Trophoblast cell (in vitro differentiated cells and primary cell): ENCODE measurements at regions not wholly inside any gene's neighbourhood (a gene's known extent, or its start where the extent isn't known, plus 50 kb on each side); places are given as distances from the start of the nearest gene placed in this dataset.

Experiments
- DNase-seq, 2 donors: peaks; one replicate each; pipeline ENCODE4 v3.0.0-alpha.2; 2016
- H2AFZ ChIP-seq: 2 replicates; pipeline ENCODE4 v1.6.1; 2013; ENCODE audit warnings: low read length, moderate library complexity, mild to moderate bottlenecking; ENCODE audit not compliant: insufficient read depth, poor library complexity
- H2AK5ac ChIP-seq: 2 replicates; pipeline ENCODE4 v1.6.1; 2013; ENCODE audit warnings: mild to moderate bottlenecking, low read length
- H2BK120ac ChIP-seq: 2 replicates; pipeline ENCODE4 v1.6.1; 2013; ENCODE audit warnings: low read length, mild to moderate bottlenecking, moderate library complexity; ENCODE audit not compliant: insufficient read depth, poor library complexity
- H2BK12ac ChIP-seq: 2 replicates; pipeline ENCODE4 v1.6.1; 2013; ENCODE audit warnings: mild to moderate bottlenecking, low read length, moderate library complexity
- H2BK5ac ChIP-seq: 2 replicates; pipeline ENCODE4 v1.6.1; 2013; ENCODE audit warnings: low read length, low read depth, moderate library complexity, mild to moderate bottlenecking; ENCODE audit not compliant: poor library complexity
- H3K14ac ChIP-seq: 2 replicates; pipeline ENCODE4 v1.6.1; 2013; ENCODE audit warnings: mild to moderate bottlenecking, low read length
- H3K18ac ChIP-seq: 2 replicates; pipeline ENCODE4 v1.6.1; 2013; ENCODE audit warnings: mild to moderate bottlenecking, low read length
- H3K23ac ChIP-seq: 2 replicates; pipeline ENCODE4 v1.6.1; 2013; ENCODE audit warnings: low read length
- H3K27ac ChIP-seq: 2 replicates; pipeline ENCODE4 v1.5.1; 2013; ENCODE audit warnings: low read depth, mild to moderate bottlenecking, inconsistent platforms, low read length, moderate library complexity
- H3K27me3 ChIP-seq: 2 replicates; pipeline ENCODE4 v1.6.1; 2013; ENCODE audit warnings: inconsistent platforms, mild to moderate bottlenecking, low read length, moderate library complexity; ENCODE audit not compliant: insufficient read depth
- H3K36me3 ChIP-seq, 2 experiments: 1 replicate in 1 of 2; 2 replicates in 1 of 2; pipeline ENCODE4 v1.6.1; 2013; ENCODE audit warnings: low read length in 2 of 2, mild to moderate bottlenecking in 2 of 2, moderate library complexity in 1 of 2; ENCODE audit not compliant: insufficient read depth in 2 of 2, control insufficient read depth in 1 of 2
- H3K4ac ChIP-seq: 2 replicates; pipeline ENCODE4 v1.6.1; 2013; ENCODE audit warnings: low read depth, mild to moderate bottlenecking, low read length, moderate library complexity
- H3K4me1 ChIP-seq, 2 experiments: 1 replicate in 1 of 2; 2 replicates in 1 of 2; pipeline ENCODE4 v1.6.1; 2013; ENCODE audit warnings: low read length in 2 of 2, mild to moderate bottlenecking in 2 of 2, moderate library complexity in 1 of 2; ENCODE audit not compliant: insufficient read depth in 2 of 2, control insufficient read depth in 1 of 2
- H3K4me2 ChIP-seq: 2 replicates; pipeline ENCODE4 v1.6.1; 2013; ENCODE audit warnings: inconsistent platforms, mild to moderate bottlenecking, low read length, moderate library complexity
- H3K4me3 ChIP-seq: 2 replicates; pipeline ENCODE4 v1.5.1; 2013; ENCODE audit warnings: mild to moderate bottlenecking, low read depth, low read length, inconsistent platforms
- H3K79me1 ChIP-seq: one replicate; pipeline ENCODE4 v1.6.1; 2013; ENCODE audit warnings: low read length
- H3K79me2 ChIP-seq: 2 replicates; pipeline ENCODE4 v1.6.1; 2013; ENCODE audit warnings: low read length, mild to moderate bottlenecking; ENCODE audit not compliant: control insufficient read depth, insufficient read depth, poor library complexity
- H3K9ac ChIP-seq: 2 replicates; pipeline ENCODE4 v1.6.1; 2013; ENCODE audit warnings: mild to moderate bottlenecking, low read length
- H3K9me3 ChIP-seq: 2 replicates; pipeline ENCODE4 v1.6.1; 2013; ENCODE audit warnings: low read depth, mild to moderate bottlenecking, control low read depth, inconsistent platforms, low read length; ENCODE audit not compliant: insufficient read depth
- H4K12ac ChIP-seq: 2 replicates; pipeline ENCODE4 v1.6.1; 2013; ENCODE audit warnings: low read depth, mild to moderate bottlenecking, low read length, moderate library complexity
- H4K8ac ChIP-seq: 2 replicates; pipeline ENCODE4 v1.6.1; 2013; ENCODE audit warnings: low read depth, mild to moderate bottlenecking, low read length, moderate library complexity
- H4K91ac ChIP-seq: one replicate; pipeline ENCODE4 v1.6.1; 2013; ENCODE audit warnings: low read depth, mild to moderate bottlenecking, low read length, moderate library complexity
- WGBS: extraction: QIAGEN DNeasy Blood & Tissue Kit; methylation state at CpG from one replicate; pipeline ENCODE4 v1.1.7; 2013; ENCODE audit warnings: missing lambda C conversion rate; ENCODE audit not compliant: insufficient read length, insufficient coverage; ENCODE audit errors: extremely low coverage; 5-methylcytosine and 5-hydroxymethylcytosine counted together

GRCh38 chr20:51189814-51190782 is 167.2 kb upstream of the KCNG1 start:
- no peak overlapping the region for H3K4me2 ChIP-seq
- H3K9ac ChIP-seq: no peak overlapping the region
- H4K8ac ChIP-seq: no peak overlapping the region
- no peak overlapping the region for H3K4me3 ChIP-seq
- H3K79me2 ChIP-seq: no peaks in the 10 kb centered on the region
- no CpG with 5 or more reads among the region's 12 CpGs for WGBS
- H4K91ac ChIP-seq: no peak overlapping the region
- H3K36me3 ChIP-seq: no peaks in the 10 kb centered on the region
- H2BK12ac ChIP-seq: no peak overlapping the region
- H2AK5ac ChIP-seq: no peak overlapping the region
- H3K79me1 ChIP-seq: no peaks in the 10 kb centered on the region
- no peak overlapping the region for H3K18ac ChIP-seq
- peak overlapping the region; percentile 30 for H2BK120ac ChIP-seq
- peaks cover 6 to 7% of the 10 kb centered on the region in 2 experiments for H3K4me1 ChIP-seq
- H2AFZ ChIP-seq: no peak overlapping the region
- no peak overlapping the region for H2BK5ac ChIP-seq
- H3K4ac ChIP-seq: no peak overlapping the region
- no peak for DNase-seq
- no peak overlapping the region for H3K27ac ChIP-seq
- no peak overlapping the region for H3K14ac ChIP-seq
- no peak overlapping the region for H3K23ac ChIP-seq
- H4K12ac ChIP-seq: no peak overlapping the region
- no peaks in the 10 kb centered on the region for H3K27me3 ChIP-seq
- H3K9me3 ChIP-seq: peaks cover 1% of the 10 kb centered on the region

GRCh38 chr20:51188941-51189340 is 166.0 kb upstream of the KCNG1 start:
- no CpG with 5 or more reads among the region's 10 CpGs for WGBS
- H4K12ac ChIP-seq: no peak overlapping the region
- no peak overlapping the region for H2BK12ac ChIP-seq
- no peak overlapping the region for H2AFZ ChIP-seq
- H3K79me1 ChIP-seq: no peaks in the 10 kb centered on the region
- no peak overlapping the region for H3K23ac ChIP-seq
- no peak overlapping the region for H2BK120ac ChIP-seq
- no peak overlapping the region for H4K8ac ChIP-seq
- H3K9me3 ChIP-seq: peaks cover 1% of the 10 kb centered on the region
- no peak overlapping the region for H3K9ac ChIP-seq
- no peak overlapping the region for H2BK5ac ChIP-seq
- H3K18ac ChIP-seq: no peak overlapping the region
- no peak overlapping the region for H3K27ac ChIP-seq
- H3K14ac ChIP-seq: no peak overlapping the region
- H3K4me2 ChIP-seq: no peak overlapping the region
- H3K4me1 ChIP-seq: peaks cover 6 to 7% of the 10 kb centered on the region in 2 experiments
- H4K91ac ChIP-seq: no peak overlapping the region
- no peak overlapping the region for H3K4me3 ChIP-seq
- H3K36me3 ChIP-seq: no peaks in the 10 kb centered on the region
- H3K27me3 ChIP-seq: no peaks in the 10 kb centered on the region
- H3K4ac ChIP-seq: no peak overlapping the region
- DNase-seq: no peak
- H2AK5ac ChIP-seq: no peak overlapping the region
- no peaks in the 10 kb centered on the region for H3K79me2 ChIP-seq

- Histone ChIP-seq H4K8ac (no peak overlapping the region), H4K12ac (no peak overlapping the region), H3K27me3 (no peaks in the 10 kb centered on the region), H3K9ac (no peak overlapping the region), H2AK5ac (no peak overlapping the region), H3K4ac (no peak overlapping the region), H3K23ac (no peak overlapping the region), H3K4me1 (peaks cover 6 to 7% of the 10 kb centered on the region in 2 experiments), H3K4me3 (no peak overlapping the region), H2AFZ (no peak overlapping the region), H3K18ac (no peak overlapping the region), H4K91ac (no peak overlapping the region), H2BK5ac (no peak overlapping the region), H3K79me1 (no peaks in the 10 kb centered on the region), H3K36me3 (no peaks in the 10 kb centered on the region), H3K27ac (no peak overlapping the region), H3K9me3 (peaks cover 1% of the 10 kb centered on the region), H3K79me2 (no peaks in the 10 kb centered on the region), H2BK120ac (no peak overlapping the region), H3K14ac (no peak overlapping the region), H3K4me2 (no peak overlapping the region), H2BK12ac (no peak overlapping the region)
- DNase-seq: no peak
- no CpG with 5 or more reads among the region's 9 CpGs for WGBS
Observed at GRCh38 chr20:51187261-51187660, 164.4 kb upstream of the KCNG1 start.

GRCh38 chr20:51185861-51186260 is 163.0 kb upstream of the KCNG1 start:
- Histone ChIP-seq H3K4me2 (no peak overlapping the region), H3K4me3 (no peak overlapping the region), H4K12ac (no peak overlapping the region), H3K27me3 (no peaks in the 10 kb centered on the region), H3K4ac (no peak overlapping the region), H3K9me3 (peaks cover 1% of the 10 kb centered on the region), H3K9ac (no peak overlapping the region), H3K79me1 (no peaks in the 10 kb centered on the region), H2AFZ (no peak overlapping the region), H2BK120ac (no peak overlapping the region), H3K27ac (no peak overlapping the region), H3K18ac (no peak overlapping the region), H3K14ac (no peak overlapping the region), H4K8ac (no peak overlapping the region), H3K23ac (no peak overlapping the region), H2AK5ac (no peak overlapping the region), H3K4me1 (peaks cover under 1 to 3% of the 10 kb centered on the region in 2 experiments), H2BK12ac (no peak overlapping the region), H2BK5ac (no peak overlapping the region), H3K36me3 (no peaks in the 10 kb centered on the region), H4K91ac (no peak overlapping the region), H3K79me2 (no peaks in the 10 kb centered on the region)
- no CpG with 5 or more reads among the region's 4 CpGs for WGBS
- no peak for DNase-seq
